GM12878 (cell line): ENCODE measurements at regions not wholly inside any gene's neighbourhood (a gene's known extent, or its start where the extent isn't known, plus 50 kb on each side); places are given as distances from the start of the nearest gene placed in this dataset.

ENCODE experiments used
- ATAC-seq: fragments of 200-7000 bp; cut with Tn5 transposase; 3 replicates; pipeline ENCODE4 v1.9.1; 2020; ENCODE audit warnings: mild to moderate bottlenecking, moderate library complexity
- BruUV-seq: library from RNA; stranded (reverse); fragments of 400-500 nt; replicated peaks from 2 replicates; lab custom pipeline; 2021; lab: Mats Ljungman, UMichigan
- CTCF ChIA-PET: fragments of 300-600 bp; sonication (Branson Sonifier 250); formaldehyde crosslinking; extraction: SDS; loops from one replicate; lab custom pipeline; 2021; ENCODE audit warnings: inconsistent platforms; lab: Yijun Ruan, JAX
- POLR2A ChIA-PET: fragments of 350-600 bp; formaldehyde crosslinking; extraction: SDS; loops from one replicate; lab custom pipeline; 2021; ENCODE audit warnings: inconsistent platforms; lab: Charles Lee
- RAD21 ChIA-PET: fragments of 300-600 bp; sonication (Branson Sonifier 250); formaldehyde crosslinking; loops from one replicate; lab custom pipeline; 2023; ENCODE audit warnings: antibody characterized with exemption; ENCODE audit not compliant: unreplicated experiment; lab: Charles Lee
- SMC1A ChIA-PET: fragments of 300-600 bp; sonication (Branson Sonifier 250); formaldehyde crosslinking; loops from one replicate; lab custom pipeline; 2023; ENCODE audit not compliant: unreplicated experiment, uncharacterized antibody; lab: Charles Lee
- DNase-seq: peaks from one replicate; pipeline ENCODE4 v3.0.0-alpha.2; 2011; ENCODE audit warnings: low read depth, low spot score
- FAIRE-seq: peaks from 3 replicates; lab custom pipeline; 2011; peaks lifted over from hg19 to GRCh38; lab: Jason Lieb, UNC
- H2AFZ ChIP-seq: 2 replicates; pipeline ENCODE4 v1.6.0; 2011; ENCODE audit warnings: low read depth, low read length, control low read depth; ENCODE audit not compliant: control insufficient read depth
- H3K27ac ChIP-seq: 2 replicates; pipeline ENCODE4 v1.5.1; 2011; ENCODE audit warnings: control low read depth; ENCODE audit not compliant: control insufficient read depth, insufficient read depth
- H3K27me3 ChIP-seq, 2 experiments: replicated peaks in 1 of 2; 2 replicates each; pipeline versions ENCODE4 v1.6.0 to v1.6.1; 2011; ENCODE audit warnings: low read length in 1 of 2; ENCODE audit not compliant: control insufficient read depth in 2 of 2, insufficient read depth in 2 of 2
- H3K36me3 ChIP-seq, 2 experiments: 2 replicates each; pipeline ENCODE4 v1.5.1; 2011; ENCODE audit warnings: low read length in 1 of 2; ENCODE audit not compliant: control insufficient read depth in 2 of 2, insufficient read depth in 2 of 2
- H3K4me1 ChIP-seq: 2 replicates; pipeline ENCODE4 v1.6.1; 2011; ENCODE audit warnings: mild to moderate bottlenecking, low read length, moderate library complexity, mixed read lengths; ENCODE audit not compliant: control insufficient read depth, insufficient read depth
- H3K4me2 ChIP-seq: 2 replicates; pipeline ENCODE4 v1.6.0; 2011; ENCODE audit warnings: control low read depth; ENCODE audit not compliant: control insufficient read depth, insufficient read depth
- H3K4me3 ChIP-seq: fragments of 200-600 bp; sonication (generic); 2 replicates; pipeline ENCODE4 v1.5.1; 2016
- H3K79me2 ChIP-seq: 2 replicates; pipeline ENCODE4 v1.6.0; 2011; ENCODE audit warnings: low read length; ENCODE audit not compliant: control insufficient read depth, insufficient read depth
- H3K9ac ChIP-seq: 2 replicates; pipeline ENCODE4 v1.8.0; 2011; ENCODE audit warnings: low read length, control low read depth, mixed read lengths; ENCODE audit not compliant: control insufficient read depth, insufficient read depth
- H3K9me3 ChIP-seq: replicated peaks from 3 replicates; pipeline ENCODE4 v1.5.1; 2011; ENCODE audit warnings: mild to moderate bottlenecking, low read length; ENCODE audit not compliant: control insufficient read depth, insufficient read depth
- H4K20me1 ChIP-seq: 2 replicates; pipeline ENCODE4 v1.6.0; 2011; ENCODE audit not compliant: control insufficient read depth, insufficient read depth
- ATF2 ChIP-seq: IDR thresholded peaks from 2 replicates; pipeline ENCODE4 v1.6.1; 2012; ENCODE audit warnings: low read length, inconsistent platforms
- CEBPB ChIP-seq, 2 experiments: fragments of 150-350 bp in 1 of 2; IDR thresholded peaks; 2 replicates each; pipeline ENCODE4 v1.6.1; 2012 to 2014; ENCODE audit warnings: low read depth in 2 of 2, low read length in 2 of 2, borderline replicate concordance in 1 of 2, inconsistent platforms in 1 of 2
- MYB ChIP-seq: fragments of 150-350 bp; IDR thresholded peaks from 2 replicates; pipeline ENCODE4 v1.6.1; 2014; ENCODE audit warnings: mild to moderate bottlenecking, low read depth, low read length, borderline replicate concordance
- SMAD5 ChIP-seq: IDR thresholded peaks from 2 replicates; pipeline ENCODE4 v1.6.1; 2016; ENCODE audit warnings: antibody characterized with exemption, low read depth
- SRF ChIP-seq, 2 experiments: IDR thresholded peaks; 2 replicates each; pipeline ENCODE4 v1.6.1; 2011; ENCODE audit warnings: low read depth in 2 of 2, low read length in 2 of 2, mild to moderate bottlenecking in 1 of 2, moderate library complexity in 1 of 2
- YBX1 ChIP-seq: fragments of 450-650 bp; IDR thresholded peaks from 2 replicates; pipeline ENCODE4 v1.6.1; 2016; ENCODE audit warnings: antibody characterized with exemption
- WGBS: methylation state at CpG from one replicate; pipeline ENCODE4 v1.1.6; 2016; ENCODE audit warnings: low lambda C conversion rate; ENCODE audit not compliant: insufficient replicate concordance, insufficient coverage; ENCODE audit errors: missing lambda C conversion rate; 5-methylcytosine and 5-hydroxymethylcytosine counted together
- in situ Hi-C: fragments of 300-500 bp; cut with MboI; formaldehyde crosslinking; loops from 9 replicates; pipeline ENCODE4 v1.14.3; 2018; ENCODE audit warnings: mixed read lengths
- intact Hi-C: fragments of 100-400 bp; cut with micrococcal nuclease; formaldehyde crosslinking; loops from one replicate; pipeline ENCODE4 v1.14.2; 2022; ENCODE audit not compliant: unreplicated experiment
- TF ChIP-seq, protein P1 (sequence below): fragments of 150-350 bp; IDR thresholded peaks from 2 replicates; pipeline ENCODE4 v1.6.1; 2016; ENCODE audit warnings: low read depth, low read length

- no TSS peak for BruUV-seq
- TF ChIP-seq YBX1: no peak
- TF ChIP-seq CEBPB (IDR thresholded peaks at IDR 0.05; ENCODE audit: borderline replicate concordance in 1 of 2, low read depth in 2 of 2, low read length in 2 of 2): no peak
- TF ChIP-seq, protein P1, sequence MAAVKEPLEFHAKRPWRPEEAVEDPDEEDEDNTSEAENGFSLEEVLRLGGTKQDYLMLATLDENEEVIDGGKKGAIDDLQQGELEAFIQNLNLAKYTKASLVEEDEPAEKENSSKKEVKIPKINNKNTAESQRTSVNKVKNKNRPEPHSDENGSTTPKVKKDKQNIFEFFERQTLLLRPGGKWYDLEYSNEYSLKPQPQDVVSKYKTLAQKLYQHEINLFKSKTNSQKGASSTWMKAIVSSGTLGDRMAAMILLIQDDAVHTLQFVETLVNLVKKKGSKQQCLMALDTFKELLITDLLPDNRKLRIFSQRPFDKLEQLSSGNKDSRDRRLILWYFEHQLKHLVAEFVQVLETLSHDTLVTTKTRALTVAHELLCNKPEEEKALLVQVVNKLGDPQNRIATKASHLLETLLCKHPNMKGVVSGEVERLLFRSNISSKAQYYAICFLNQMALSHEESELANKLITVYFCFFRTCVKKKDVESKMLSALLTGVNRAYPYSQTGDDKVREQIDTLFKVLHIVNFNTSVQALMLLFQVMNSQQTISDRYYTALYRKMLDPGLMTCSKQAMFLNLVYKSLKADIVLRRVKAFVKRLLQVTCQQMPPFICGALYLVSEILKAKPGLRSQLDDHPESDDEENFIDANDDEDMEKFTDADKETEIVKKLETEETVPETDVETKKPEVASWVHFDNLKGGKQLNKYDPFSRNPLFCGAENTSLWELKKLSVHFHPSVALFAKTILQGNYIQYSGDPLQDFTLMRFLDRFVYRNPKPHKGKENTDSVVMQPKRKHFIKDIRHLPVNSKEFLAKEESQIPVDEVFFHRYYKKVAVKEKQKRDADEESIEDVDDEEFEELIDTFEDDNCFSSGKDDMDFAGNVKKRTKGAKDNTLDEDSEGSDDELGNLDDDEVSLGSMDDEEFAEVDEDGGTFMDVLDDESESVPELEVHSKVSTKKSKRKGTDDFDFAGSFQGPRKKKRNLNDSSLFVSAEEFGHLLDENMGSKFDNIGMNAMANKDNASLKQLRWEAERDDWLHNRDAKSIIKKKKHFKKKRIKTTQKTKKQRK: no peak
- no peak for TF ChIP-seq ATF2
- no peak for TF ChIP-seq SRF (IDR thresholded peaks at IDR 0.05; ENCODE audit: low read depth in 2 of 2, low read length in 2 of 2)
- no peak for TF ChIP-seq SMAD5
- TF ChIP-seq MYB: no peak
- TF ChIP-seq, all 136 proteins: peak for 0
- FAIRE-seq (peak; percentile 18), ATAC-seq (no peak), DNase-seq (no peak)
- WGBS: 6% methylated on average over 3 of the region's 3 CpGs
- no peaks in the 10 kb centered on the region for H3K4me1 ChIP-seq
- no peak overlapping the region for H3K4me3 ChIP-seq
- no peaks in the 10 kb centered on the region for H3K9me3 ChIP-seq
- no peaks in the 10 kb centered on the region for H4K20me1 ChIP-seq
- H3K79me2 ChIP-seq: no peaks in the 10 kb centered on the region
- no peak overlapping the region for H3K27ac ChIP-seq
- in situ Hi-C loops (no loop called here), intact Hi-C loops (no loop called here)
- ChIA-PET POLR2A (no interaction called here), SMC1A (interaction anchor here (0.6 kb wide), 1 partner anchor 418 kb away, joined by 3 read pairs; no protein-coding TSS in a partner anchor), CTCF (no interaction called here), RAD21 (no interaction called here)
- no peaks in the 10 kb centered on the region for H3K27me3 ChIP-seq
- H3K36me3 ChIP-seq: no peaks in the 10 kb centered on the region
- H2AFZ ChIP-seq: no peak overlapping the region
- no peak overlapping the region for H3K4me2 ChIP-seq
- H3K9ac ChIP-seq: no peak overlapping the region
These were observed 73.7 kb upstream of the MYCN start for GRCh38 chr2:15866563-15867193.
